ENCODE measurements at regions not wholly inside any gene's neighbourhood (a gene's known extent, or its start where the extent isn't known, plus 50 kb on each side); places are given as distances from the start of the nearest gene placed in this dataset.

- intact Hi-C loops (cut with DNase I) = no loop called here
Measured at GRCh38 chr12:92339198-92339821, 193.7 kb upstream of the BTG1 start.

GRCh38 chr12:92338671-92339070, 193.0 kb upstream of the BTG1 start:
- Histone ChIP-seq H3K27me3 (replicated peaks; ENCODE audit: insufficient read depth) (no peaks in the 10 kb centered on the region), H3K4me3 (no peak overlapping the region), H3K9me3 (no peaks in the 10 kb centered on the region), H3K4me1 (replicated peaks) (no peaks in the 10 kb centered on the region), H3K36me3 (no peaks in the 10 kb centered on the region), H3K27ac (no peak overlapping the region)
- DNase-seq (ENCODE audit: low spot score) = no peak
- intact Hi-C loops (cut with DNase I) = no loop called here
- TF ChIP-seq, protein P1, sequence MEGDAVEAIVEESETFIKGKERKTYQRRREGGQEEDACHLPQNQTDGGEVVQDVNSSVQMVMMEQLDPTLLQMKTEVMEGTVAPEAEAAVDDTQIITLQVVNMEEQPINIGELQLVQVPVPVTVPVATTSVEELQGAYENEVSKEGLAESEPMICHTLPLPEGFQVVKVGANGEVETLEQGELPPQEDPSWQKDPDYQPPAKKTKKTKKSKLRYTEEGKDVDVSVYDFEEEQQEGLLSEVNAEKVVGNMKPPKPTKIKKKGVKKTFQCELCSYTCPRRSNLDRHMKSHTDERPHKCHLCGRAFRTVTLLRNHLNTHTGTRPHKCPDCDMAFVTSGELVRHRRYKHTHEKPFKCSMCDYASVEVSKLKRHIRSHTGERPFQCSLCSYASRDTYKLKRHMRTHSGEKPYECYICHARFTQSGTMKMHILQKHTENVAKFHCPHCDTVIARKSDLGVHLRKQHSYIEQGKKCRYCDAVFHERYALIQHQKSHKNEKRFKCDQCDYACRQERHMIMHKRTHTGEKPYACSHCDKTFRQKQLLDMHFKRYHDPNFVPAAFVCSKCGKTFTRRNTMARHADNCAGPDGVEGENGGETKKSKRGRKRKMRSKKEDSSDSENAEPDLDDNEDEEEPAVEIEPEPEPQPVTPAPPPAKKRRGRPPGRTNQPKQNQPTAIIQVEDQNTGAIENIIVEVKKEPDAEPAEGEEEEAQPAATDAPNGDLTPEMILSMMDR (IDR thresholded peaks at IDR 0.05) = no peak
- no peak for TF ChIP-seq POLR2AphosphoS5 (IDR thresholded peaks at IDR 0.05)
- TF ChIP-seq POLR2A (IDR thresholded peaks at IDR 0.05) = no peak
- 95% methylated on average over 1 of the region's 1 CpG for WGBS

More at GRCh38 chr12:92339198-92339821, 193.7 kb upstream of the BTG1 start:
- H3K27me3 ChIP-seq (replicated peaks; ENCODE audit: insufficient read depth) = no peaks in the 10 kb centered on the region
- H3K36me3 ChIP-seq = no peaks in the 10 kb centered on the region
- no peak for DNase-seq (ENCODE audit: low spot score)
- no peak overlapping the region for H3K27ac ChIP-seq
- H3K4me1 ChIP-seq (replicated peaks) = no peaks in the 10 kb centered on the region
- TF ChIP-seq POLR2AphosphoS5 (IDR thresholded peaks at IDR 0.05) (no peak), POLR2A (IDR thresholded peaks at IDR 0.05) (no peak)
- TF ChIP-seq, protein P1 (IDR thresholded peaks at IDR 0.05) = no peak
- WGBS = 94% methylated on average over 13 of the region's 13 CpGs
- H3K4me3 ChIP-seq = no peak overlapping the region
- no peaks in the 10 kb centered on the region for H3K9me3 ChIP-seq

DNA sequence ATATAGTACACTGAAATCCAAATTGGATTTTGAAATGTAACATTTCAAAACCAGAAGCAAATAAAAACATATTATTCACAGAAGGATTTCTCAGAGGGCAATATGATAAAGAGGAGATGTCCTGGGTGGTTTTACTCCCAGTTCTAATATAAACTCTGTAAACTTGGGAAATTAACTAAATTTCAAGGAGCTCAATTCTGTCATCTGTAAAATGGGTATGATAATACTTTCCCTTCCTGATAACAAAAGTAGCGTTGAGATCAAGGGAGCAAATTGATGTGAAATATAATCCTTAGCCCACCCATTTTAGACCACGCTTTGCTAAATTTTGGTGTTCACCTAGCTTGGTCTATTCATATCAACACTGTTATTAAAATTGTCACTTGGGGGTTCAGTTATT, 192.5 kb upstream of the BTG1 start:
- Histone ChIP-seq H3K27me3 (replicated peaks; ENCODE audit: insufficient read depth) (no peaks in the 10 kb centered on the region), H3K4me1 (replicated peaks) (no peaks in the 10 kb centered on the region), H3K27ac (no peak overlapping the region), H3K36me3 (no peaks in the 10 kb centered on the region), H3K9me3 (no peaks in the 10 kb centered on the region), H3K4me3 (no peak overlapping the region)
- intact Hi-C loops (cut with DNase I) = no loop called here
- no peak for TF ChIP-seq POLR2A (IDR thresholded peaks at IDR 0.05)
- TF ChIP-seq, protein P1 (IDR thresholded peaks at IDR 0.05) = no peak
- no peak for TF ChIP-seq POLR2AphosphoS5 (IDR thresholded peaks at IDR 0.05)
- 97% methylated on average over 2 of the region's 2 CpGs for WGBS
- no peak for DNase-seq (ENCODE audit: low spot score)

- DNase-seq (ENCODE audit: low spot score) = no peak
- H3K27me3 ChIP-seq (replicated peaks; ENCODE audit: insufficient read depth) = no peaks in the 10 kb centered on the region
- H3K4me3 ChIP-seq = no peak overlapping the region
- H3K4me1 ChIP-seq (replicated peaks) = no peaks in the 10 kb centered on the region
- H3K36me3 ChIP-seq = no peaks in the 10 kb centered on the region
- no peak overlapping the region for H3K27ac ChIP-seq
- intact Hi-C loops (cut with DNase I) = no loop called here
- TF ChIP-seq POLR2AphosphoS5 (IDR thresholded peaks at IDR 0.05) (no peak), POLR2A (IDR thresholded peaks at IDR 0.05) (no peak)
- TF ChIP-seq, protein P1 (IDR thresholded peaks at IDR 0.05) = no peak
- WGBS = 64% methylated on average over 4 of the region's 4 CpGs
- no peaks in the 10 kb centered on the region for H3K9me3 ChIP-seq
Measured at GRCh38 chr12:92337128-92337527, 191.5 kb upstream of the BTG1 start.

DNA sequence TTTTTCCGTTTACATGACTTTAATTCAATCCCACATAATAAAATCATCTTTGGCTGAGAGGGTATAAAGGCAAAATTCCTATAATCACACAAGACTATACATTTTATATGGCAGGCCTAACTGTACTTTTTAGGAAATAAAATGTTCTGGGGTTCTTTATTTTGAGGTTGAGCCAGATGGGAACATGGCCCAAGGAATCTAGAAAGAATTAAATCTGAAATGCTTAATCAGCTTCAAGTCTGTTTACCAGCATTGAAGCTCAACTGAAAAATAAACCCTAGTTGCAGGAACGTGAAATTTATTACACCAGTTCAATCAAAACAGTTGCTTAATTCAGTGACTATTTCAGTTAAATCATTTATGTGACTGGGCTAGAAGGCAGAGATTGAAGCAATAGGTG, 191.0 kb upstream of the BTG1 start:
- Histone ChIP-seq H3K27me3 (replicated peaks; ENCODE audit: insufficient read depth) (no peaks in the 10 kb centered on the region), H3K9me3 (no peaks in the 10 kb centered on the region), H3K4me1 (replicated peaks) (no peaks in the 10 kb centered on the region), H3K27ac (no peak overlapping the region), H3K36me3 (no peaks in the 10 kb centered on the region), H3K4me3 (no peak overlapping the region)
- WGBS = 32% methylated on average over 2 of the region's 2 CpGs
- TF ChIP-seq POLR2AphosphoS5 (IDR thresholded peaks at IDR 0.05) (no peak), POLR2A (IDR thresholded peaks at IDR 0.05) (no peak)
- TF ChIP-seq, protein P1 (IDR thresholded peaks at IDR 0.05) = no peak
- DNase-seq (ENCODE audit: low spot score) = no peak
- intact Hi-C loops (cut with DNase I) = no loop called here
